KMS-11 (cell line): ENCODE measurements at regions not wholly inside any gene's neighbourhood (a gene's known extent, or its start where the extent isn't known, plus 50 kb on each side); places are given as distances from the start of the nearest gene placed in this dataset.
"Not testable (repeated sequence)": the region's sequence is repeated elsewhere in the genome, so short reads cannot be mapped to it uniquely, and the experiment has no call there.

Experiments
- H2AFZ ChIP-seq: fragments of 200-600 bp; sonication (generic); 2 replicates; pipeline ENCODE4 v1.6.1; 2016; ENCODE audit warnings: antibody characterized with exemption, mixed run types, low read depth
- H3K27ac ChIP-seq: fragments of 200-600 bp; sonication (generic); 2 replicates; pipeline ENCODE4 v1.6.1; 2016; ENCODE audit warnings: mild to moderate bottlenecking, mixed run types
- H3K27me3 ChIP-seq: fragments of 200-600 bp; sonication (generic); 2 replicates; pipeline ENCODE4 v1.6.1; 2017; ENCODE audit warnings: mild to moderate bottlenecking, low read depth, mixed run types, moderate library complexity; ENCODE audit not compliant: insufficient read depth
- H3K36me3 ChIP-seq: fragments of 200-600 bp; sonication (generic); 2 replicates; pipeline ENCODE4 v1.6.1; 2017; ENCODE audit warnings: mild to moderate bottlenecking, mixed run types; ENCODE audit not compliant: insufficient read depth
- H3K4me1 ChIP-seq: fragments of 200-600 bp; sonication (generic); 2 replicates; pipeline ENCODE4 v1.6.1; 2016; ENCODE audit warnings: mild to moderate bottlenecking, low read depth, mixed run types; ENCODE audit not compliant: poor library complexity, severe bottlenecking
- H3K4me2 ChIP-seq: fragments of 200-600 bp; sonication (generic); 2 replicates; pipeline ENCODE4 v1.7.0; 2016; ENCODE audit warnings: mild to moderate bottlenecking, mixed run types
- H3K4me3 ChIP-seq: fragments of 200-600 bp; sonication (generic); IDR thresholded peaks from 2 replicates; pipeline ENCODE4 v1.6.1; 2017; ENCODE audit warnings: low read depth, low read length, mixed read lengths; ENCODE audit not compliant: insufficient read depth
- H3K79me2 ChIP-seq: fragments of 200-600 bp; sonication (generic); 2 replicates; pipeline ENCODE4 v1.6.1; 2016; ENCODE audit warnings: low read depth, mixed run types; ENCODE audit not compliant: insufficient read depth
- H3K9ac ChIP-seq: fragments of 200-600 bp; sonication (generic); 2 replicates; pipeline ENCODE4 v1.6.1; 2016; ENCODE audit warnings: mild to moderate bottlenecking, mixed run types
- H4K20me1 ChIP-seq: fragments of 200-600 bp; sonication (generic); 2 replicates; pipeline ENCODE4 v1.6.1; 2016; ENCODE audit warnings: mild to moderate bottlenecking, mixed run types; ENCODE audit not compliant: insufficient read depth
- CTCF ChIP-seq: fragments of 200-600 bp; sonication (generic); conservative IDR thresholded peaks from 2 replicates; pipeline ENCODE4 v1.6.1; 2017; ENCODE audit warnings: low read depth, mild to moderate bottlenecking, antibody characterized with exemption, low read length, moderate library complexity, mixed read lengths

- TF ChIP-seq CTCF: no peak
- no peak overlapping the region for H2AFZ ChIP-seq
- H3K4me1 ChIP-seq: no peaks in the 10 kb centered on the region
- H3K79me2 ChIP-seq: no peaks in the 10 kb centered on the region
- H4K20me1 ChIP-seq: no peaks in the 10 kb centered on the region
- H3K27me3 ChIP-seq: no peaks in the 10 kb centered on the region
- H3K4me3 ChIP-seq: no peak overlapping the region
- H3K4me2 ChIP-seq: no peak overlapping the region
- H3K36me3 ChIP-seq: no peaks in the 10 kb centered on the region
- H3K27ac ChIP-seq: no peak overlapping the region
- no peak overlapping the region for H3K9ac ChIP-seq
These were observed 397.6 kb upstream of the ACTBL2 start for GRCh38 chr5:57880216-57880615.

GRCh38 chr5:57878301-57878722, 395.7 kb upstream of the ACTBL2 start:
- no peaks in the 10 kb centered on the region for H3K36me3 ChIP-seq
- TF ChIP-seq CTCF: no peak
- no peaks in the 10 kb centered on the region for H3K27me3 ChIP-seq
- no peak overlapping the region for H3K27ac ChIP-seq
- H3K9ac ChIP-seq: no peak overlapping the region
- H4K20me1 ChIP-seq: no peaks in the 10 kb centered on the region
- H2AFZ ChIP-seq: no peak overlapping the region
- no peaks in the 10 kb centered on the region for H3K4me1 ChIP-seq
- H3K4me3 ChIP-seq: no peak overlapping the region
- H3K79me2 ChIP-seq: no peaks in the 10 kb centered on the region
- no peak overlapping the region for H3K4me2 ChIP-seq

- Histone ChIP-seq H3K36me3 (no peaks in the 10 kb centered on the region), H3K9ac (no peak overlapping the region), H3K79me2 (no peaks in the 10 kb centered on the region), H3K4me3 (no peak overlapping the region), H2AFZ (no peak overlapping the region), H4K20me1 (no peaks in the 10 kb centered on the region), H3K4me1 (no peaks in the 10 kb centered on the region), H3K4me2 (no peak overlapping the region), H3K27ac (no peak overlapping the region), H3K27me3 (no peaks in the 10 kb centered on the region)
- no peak for TF ChIP-seq CTCF
These were observed 388.9 kb upstream of the ACTBL2 start for GRCh38 chr5:57871496-57871895.

- not testable (repeated sequence) for H3K79me2 ChIP-seq, H2AFZ ChIP-seq, H3K9ac ChIP-seq, H3K4me3 ChIP-seq, H3K4me1 ChIP-seq, H3K36me3 ChIP-seq, H4K20me1 ChIP-seq, H3K27ac ChIP-seq, H3K27me3 ChIP-seq, H3K4me2 ChIP-seq
These were observed 387.7 kb upstream of the ACTBL2 start for GRCh38 chr5:57870267-57870666.

GRCh38 chr5:57863661-57864060, 381.1 kb upstream of the ACTBL2 start:
- no peak overlapping the region for H3K4me3 ChIP-seq
- H3K4me2 ChIP-seq: no peak overlapping the region
- no peak for TF ChIP-seq CTCF
- no peaks in the 10 kb centered on the region for H3K27me3 ChIP-seq
- H2AFZ ChIP-seq: no peak overlapping the region
- H3K79me2 ChIP-seq: no peaks in the 10 kb centered on the region
- no peaks in the 10 kb centered on the region for H4K20me1 ChIP-seq
- no peaks in the 10 kb centered on the region for H3K4me1 ChIP-seq
- no peaks in the 10 kb centered on the region for H3K36me3 ChIP-seq
- H3K27ac ChIP-seq: no peak overlapping the region
- no peak overlapping the region for H3K9ac ChIP-seq
